GM12878 (cell line): ENCODE measurements at regions not wholly inside any gene's neighbourhood (a gene's known extent, or its start where the extent isn't known, plus 50 kb on each side); places are given as distances from the start of the nearest gene placed in this dataset.

ENCODE experiments used
- ATAC-seq: fragments of 200-7000 bp; cut with Tn5 transposase; 3 replicates; pipeline ENCODE4 v1.9.1; 2020; ENCODE audit warnings: mild to moderate bottlenecking, moderate library complexity
- BruUV-seq: library from RNA; stranded (reverse); fragments of 400-500 nt; replicated peaks from 2 replicates; lab custom pipeline; 2021; lab: Mats Ljungman, UMichigan
- CTCF ChIA-PET: fragments of 300-600 bp; sonication (Branson Sonifier 250); formaldehyde crosslinking; extraction: SDS; loops from one replicate; lab custom pipeline; 2021; ENCODE audit warnings: inconsistent platforms; lab: Yijun Ruan, JAX
- POLR2A ChIA-PET: fragments of 350-600 bp; formaldehyde crosslinking; extraction: SDS; loops from one replicate; lab custom pipeline; 2021; ENCODE audit warnings: inconsistent platforms; lab: Charles Lee
- RAD21 ChIA-PET: fragments of 300-600 bp; sonication (Branson Sonifier 250); formaldehyde crosslinking; loops from one replicate; lab custom pipeline; 2023; ENCODE audit warnings: antibody characterized with exemption; ENCODE audit not compliant: unreplicated experiment; lab: Charles Lee
- SMC1A ChIA-PET: fragments of 300-600 bp; sonication (Branson Sonifier 250); formaldehyde crosslinking; loops from one replicate; lab custom pipeline; 2023; ENCODE audit not compliant: unreplicated experiment, uncharacterized antibody; lab: Charles Lee
- DNase-seq: peaks from one replicate; pipeline ENCODE4 v3.0.0-alpha.2; 2011; ENCODE audit warnings: low read depth, low spot score
- FAIRE-seq: peaks from 3 replicates; lab custom pipeline; 2011; peaks lifted over from hg19 to GRCh38; lab: Jason Lieb, UNC
- H2AFZ ChIP-seq: 2 replicates; pipeline ENCODE4 v1.6.0; 2011; ENCODE audit warnings: low read depth, low read length, control low read depth; ENCODE audit not compliant: control insufficient read depth
- H3K27ac ChIP-seq: 2 replicates; pipeline ENCODE4 v1.5.1; 2011; ENCODE audit warnings: control low read depth; ENCODE audit not compliant: control insufficient read depth, insufficient read depth
- H3K27me3 ChIP-seq, 2 experiments: replicated peaks in 1 of 2; 2 replicates each; pipeline versions ENCODE4 v1.6.0 to v1.6.1; 2011; ENCODE audit warnings: low read length in 1 of 2; ENCODE audit not compliant: control insufficient read depth in 2 of 2, insufficient read depth in 2 of 2
- H3K36me3 ChIP-seq, 2 experiments: 2 replicates each; pipeline ENCODE4 v1.5.1; 2011; ENCODE audit warnings: low read length in 1 of 2; ENCODE audit not compliant: control insufficient read depth in 2 of 2, insufficient read depth in 2 of 2
- H3K4me1 ChIP-seq: 2 replicates; pipeline ENCODE4 v1.6.1; 2011; ENCODE audit warnings: mild to moderate bottlenecking, low read length, moderate library complexity, mixed read lengths; ENCODE audit not compliant: control insufficient read depth, insufficient read depth
- H3K4me2 ChIP-seq: 2 replicates; pipeline ENCODE4 v1.6.0; 2011; ENCODE audit warnings: control low read depth; ENCODE audit not compliant: control insufficient read depth, insufficient read depth
- H3K4me3 ChIP-seq: fragments of 200-600 bp; sonication (generic); 2 replicates; pipeline ENCODE4 v1.5.1; 2016
- H3K79me2 ChIP-seq: 2 replicates; pipeline ENCODE4 v1.6.0; 2011; ENCODE audit warnings: low read length; ENCODE audit not compliant: control insufficient read depth, insufficient read depth
- H3K9ac ChIP-seq: 2 replicates; pipeline ENCODE4 v1.8.0; 2011; ENCODE audit warnings: low read length, control low read depth, mixed read lengths; ENCODE audit not compliant: control insufficient read depth, insufficient read depth
- H3K9me3 ChIP-seq: replicated peaks from 3 replicates; pipeline ENCODE4 v1.5.1; 2011; ENCODE audit warnings: mild to moderate bottlenecking, low read length; ENCODE audit not compliant: control insufficient read depth, insufficient read depth
- H4K20me1 ChIP-seq: 2 replicates; pipeline ENCODE4 v1.6.0; 2011; ENCODE audit not compliant: control insufficient read depth, insufficient read depth
- ATF7 ChIP-seq: fragments of 450-650 bp; IDR thresholded peaks from 2 replicates; pipeline ENCODE4 v1.6.1; 2016; ENCODE audit warnings: low read depth, mild to moderate bottlenecking
- CBX5 ChIP-seq: sonication (generic); IDR thresholded peaks from 2 replicates; pipeline ENCODE4 v1.6.1; 2016; ENCODE audit warnings: low read depth, moderate library complexity, mild to moderate bottlenecking, inconsistent platforms
- ESRRA ChIP-seq: IDR thresholded peaks from 2 replicates; pipeline ENCODE4 v1.6.1; 2012; ENCODE audit warnings: mild to moderate bottlenecking, low read length, improper control_type of control experiment
- EZH2 ChIP-seq: IDR thresholded peaks from 2 replicates; pipeline ENCODE4 v1.6.1; 2012; ENCODE audit warnings: low read depth, mild to moderate bottlenecking, control low read depth, inconsistent platforms, low read length, borderline replicate concordance; ENCODE audit not compliant: control insufficient read depth
- HDAC6 ChIP-seq: fragments of 200-600 bp; sonication (generic); IDR thresholded peaks from one replicate; pipeline ENCODE4 v1.8.0; 2017; ENCODE audit warnings: antibody characterized with exemption; ENCODE audit not compliant: unreplicated experiment
- MEF2A ChIP-seq: IDR thresholded peaks from 2 replicates; pipeline ENCODE4 v1.6.1; 2011; ENCODE audit warnings: low read depth, mild to moderate bottlenecking, low read length, moderate library complexity; ENCODE audit not compliant: insufficient read depth
- PAX5 ChIP-seq: IDR thresholded peaks from 2 replicates; pipeline ENCODE4 v1.6.1; 2011; ENCODE audit warnings: low read depth, low read length, borderline replicate concordance
- PBX3 ChIP-seq: IDR thresholded peaks from 2 replicates; pipeline ENCODE4 v1.6.1; 2011; ENCODE audit warnings: mild to moderate bottlenecking, low read depth, low read length, moderate library complexity; ENCODE audit not compliant: insufficient replicate concordance
- PKNOX1 ChIP-seq: fragments of 450-650 bp; IDR thresholded peaks from 2 replicates; pipeline ENCODE4 v1.6.1; 2016; ENCODE audit warnings: mild to moderate bottlenecking
- RELA ChIP-seq: fragments of 450-650 bp; IDR thresholded peaks from 2 replicates; pipeline ENCODE4 v1.8.0; 2014; ENCODE audit warnings: borderline replicate concordance; ENCODE audit not compliant: partially characterized antibody
- TCF7 ChIP-seq: IDR thresholded peaks from 2 replicates; pipeline ENCODE4 v1.6.1; 2014; ENCODE audit warnings: antibody characterized with exemption, borderline replicate concordance
- ZBED1 ChIP-seq: IDR thresholded peaks from 2 replicates; pipeline ENCODE4 v1.6.1; 2016; ENCODE audit warnings: borderline replicate concordance
- ZNF622 ChIP-seq: fragments of 450-650 bp; IDR thresholded peaks from 2 replicates; pipeline ENCODE4 v1.6.1; 2017; ENCODE audit warnings: mild to moderate bottlenecking, inconsistent platforms
- WGBS: methylation state at CpG from one replicate; pipeline ENCODE4 v1.1.6; 2016; ENCODE audit warnings: low lambda C conversion rate; ENCODE audit not compliant: insufficient replicate concordance, insufficient coverage; ENCODE audit errors: missing lambda C conversion rate; 5-methylcytosine and 5-hydroxymethylcytosine counted together
- in situ Hi-C: fragments of 300-500 bp; cut with MboI; formaldehyde crosslinking; loops from 9 replicates; pipeline ENCODE4 v1.14.3; 2018; ENCODE audit warnings: mixed read lengths
- intact Hi-C: fragments of 100-400 bp; cut with micrococcal nuclease; formaldehyde crosslinking; loops from one replicate; pipeline ENCODE4 v1.14.2; 2022; ENCODE audit not compliant: unreplicated experiment
- TF ChIP-seq, protein P1 (sequence below): fragments of 450-650 bp; IDR thresholded peaks from 2 replicates; pipeline ENCODE4 v1.6.1; 2017; ENCODE audit warnings: low read depth, mild to moderate bottlenecking, moderate library complexity

- SMC1A ChIA-PET: interaction anchor here (1.3 kb wide), 1 partner anchor 10 kb away, joined by 3 read pairs; no protein-coding TSS in a partner anchor
- no peaks in the 10 kb centered on the region for H3K4me1 ChIP-seq
- BruUV-seq: no TSS peak
These were observed 200.0 kb upstream of the MAOA start for GRCh38 chrX:43456063-43456462.

DNA sequence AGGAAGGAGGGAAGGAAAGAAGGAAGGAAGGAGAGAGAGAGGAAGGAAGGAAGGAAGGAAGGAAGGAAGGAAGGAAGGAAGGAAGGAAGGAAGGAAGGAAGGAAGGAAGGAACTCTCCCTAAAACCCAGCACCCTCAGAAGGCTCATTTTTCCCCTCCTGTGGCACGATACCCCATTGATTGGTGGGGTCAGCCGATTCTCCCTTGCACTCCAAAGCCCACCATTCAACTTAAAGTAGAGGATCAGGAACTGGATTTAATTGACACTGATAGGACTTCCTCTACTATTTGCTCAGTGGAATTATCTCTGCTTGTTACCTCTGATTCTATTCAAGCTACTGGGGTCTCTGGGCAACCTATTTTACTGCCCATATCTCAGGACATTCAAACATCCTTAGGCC is 199.2 kb upstream of the MAOA start:
- no TSS peak for BruUV-seq
- RAD21 ChIA-PET: no interaction called here
- no peak overlapping the region for H2AFZ ChIP-seq
- no peak overlapping the region for H3K27ac ChIP-seq
- H3K27me3 ChIP-seq: no peaks in the 10 kb centered on the region
- FAIRE-seq (no peak), ATAC-seq (no peak), DNase-seq (no peak)
- WGBS: 0% methylated on average over 2 of the region's 2 CpGs
- H3K9me3 ChIP-seq: no peaks in the 10 kb centered on the region; the same call in 2 of the 3 replicates
- H3K79me2 ChIP-seq: no peaks in the 10 kb centered on the region
- SMC1A ChIA-PET: no interaction called here
- H4K20me1 ChIP-seq: no peaks in the 10 kb centered on the region
- no peak overlapping the region for H3K4me2 ChIP-seq
- TF ChIP-seq MEF2A: no peak
- TF ChIP-seq ZBED1: no peak
- no peak for TF ChIP-seq EZH2
- no peak for TF ChIP-seq PKNOX1
- TF ChIP-seq ESRRA: no peak
- no peak for TF ChIP-seq HDAC6
- no peak for TF ChIP-seq PBX3
- no peak for TF ChIP-seq RELA
- TF ChIP-seq, protein P1, sequence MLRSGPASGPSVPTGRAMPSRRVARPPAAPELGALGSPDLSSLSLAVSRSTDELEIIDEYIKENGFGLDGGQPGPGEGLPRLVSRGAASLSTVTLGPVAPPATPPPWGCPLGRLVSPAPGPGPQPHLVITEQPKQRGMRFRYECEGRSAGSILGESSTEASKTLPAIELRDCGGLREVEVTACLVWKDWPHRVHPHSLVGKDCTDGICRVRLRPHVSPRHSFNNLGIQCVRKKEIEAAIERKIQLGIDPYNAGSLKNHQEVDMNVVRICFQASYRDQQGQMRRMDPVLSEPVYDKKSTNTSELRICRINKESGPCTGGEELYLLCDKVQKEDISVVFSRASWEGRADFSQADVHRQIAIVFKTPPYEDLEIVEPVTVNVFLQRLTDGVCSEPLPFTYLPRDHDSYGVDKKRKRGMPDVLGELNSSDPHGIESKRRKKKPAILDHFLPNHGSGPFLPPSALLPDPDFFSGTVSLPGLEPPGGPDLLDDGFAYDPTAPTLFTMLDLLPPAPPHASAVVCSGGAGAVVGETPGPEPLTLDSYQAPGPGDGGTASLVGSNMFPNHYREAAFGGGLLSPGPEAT: no peak
- in situ Hi-C loops (no loop called here), intact Hi-C loops (no loop called here)
- no peak overlapping the region for H3K9ac ChIP-seq
- POLR2A ChIA-PET: no interaction called here
- CTCF ChIA-PET: interaction anchor here (1.0 kb wide), 1 partner anchor 12 kb away, joined by 3 read pairs; no protein-coding TSS in a partner anchor
- H3K4me3 ChIP-seq: no peak overlapping the region
- H3K4me1 ChIP-seq: no peaks in the 10 kb centered on the region
- H3K36me3 ChIP-seq: no peaks in the 10 kb centered on the region

More at GRCh38 chrX:43456063-43456462, 200.0 kb upstream of the MAOA start:
- 13% methylated on average over 3 of the region's 3 CpGs for WGBS
- no peak for FAIRE-seq
- intact Hi-C loops: no loop called here
- Histone ChIP-seq H2AFZ (no peak overlapping the region), H3K4me3 (no peak overlapping the region), H3K36me3 (no peaks in the 10 kb centered on the region), H3K4me2 (no peak overlapping the region), H3K27ac (no peak overlapping the region), H3K79me2 (no peaks in the 10 kb centered on the region), H3K9me3 (no peaks in the 10 kb centered on the region; the same call in 2 of the 3 replicates), H3K27me3 (no peaks in the 10 kb centered on the region), H4K20me1 (no peaks in the 10 kb centered on the region), H3K9ac (no peak overlapping the region)
- ChIA-PET CTCF (no interaction called here), RAD21 (no interaction called here), POLR2A (no interaction called here)
- in situ Hi-C loops: no loop called here
- no peak for DNase-seq
- no peak for ATAC-seq
- no peak for TF ChIP-seq PAX5
- no peak for TF ChIP-seq ATF7
- TF ChIP-seq ZNF622: no peak
- no peak for TF ChIP-seq CBX5
- no peak for TF ChIP-seq TCF7
